DND-41 (cell line): ENCODE measurements at regions not wholly inside any gene's neighbourhood (a gene's known extent, or its start where the extent isn't known, plus 50 kb on each side); places are given as distances from the start of the nearest gene placed in this dataset.

Experiments used
- CTCF ChIP-seq: IDR thresholded peaks from 2 replicates; pipeline ENCODE4 v1.5.1; 2012; ENCODE audit warnings: borderline replicate concordance, low read length, moderate library complexity, mild to moderate bottlenecking; ENCODE audit not compliant: poor library complexity, severe bottlenecking; ENCODE audit errors: extremely low read depth
- EZH2 ChIP-seq: IDR thresholded peaks from 3 replicates; pipeline ENCODE4 v1.6.1; 2012; ENCODE audit warnings: borderline replicate concordance, low read depth, mild to moderate bottlenecking, moderate library complexity, low read length, inconsistent platforms; ENCODE audit not compliant: severe bottlenecking

GRCh38 chr16:77574867-77575624 lies 140.2 kb upstream of the ADAMTS18 start:
- TF ChIP-seq CTCF (no peak), EZH2 (no peak)
